Erythroblast (primary cell): ENCODE measurements at regions not wholly inside any gene's neighbourhood (a gene's known extent, or its start where the extent isn't known, plus 50 kb on each side); places are given as distances from the start of the nearest gene placed in this dataset.
"Not testable (repeated sequence)": the region's sequence is repeated elsewhere in the genome, so short reads cannot be mapped to it uniquely, and the experiment has no call there.

Experiments used
- DNase-seq, 2 experiments: peaks; one replicate each; lab custom pipeline; 2025; lab: John Stamatoyannopoulos, UW
- GATA1 ChIP-seq: IDR thresholded peaks from 2 replicates; pipeline ENCODE4 v1.6.1; 2011; ENCODE audit warnings: low read depth, mild to moderate bottlenecking, control low read depth, low read length, moderate library complexity
- POLR2A ChIP-seq: IDR thresholded peaks from 2 replicates; pipeline ENCODE4 v1.6.1; 2011; ENCODE audit warnings: mild to moderate bottlenecking, low read length

DNA sequence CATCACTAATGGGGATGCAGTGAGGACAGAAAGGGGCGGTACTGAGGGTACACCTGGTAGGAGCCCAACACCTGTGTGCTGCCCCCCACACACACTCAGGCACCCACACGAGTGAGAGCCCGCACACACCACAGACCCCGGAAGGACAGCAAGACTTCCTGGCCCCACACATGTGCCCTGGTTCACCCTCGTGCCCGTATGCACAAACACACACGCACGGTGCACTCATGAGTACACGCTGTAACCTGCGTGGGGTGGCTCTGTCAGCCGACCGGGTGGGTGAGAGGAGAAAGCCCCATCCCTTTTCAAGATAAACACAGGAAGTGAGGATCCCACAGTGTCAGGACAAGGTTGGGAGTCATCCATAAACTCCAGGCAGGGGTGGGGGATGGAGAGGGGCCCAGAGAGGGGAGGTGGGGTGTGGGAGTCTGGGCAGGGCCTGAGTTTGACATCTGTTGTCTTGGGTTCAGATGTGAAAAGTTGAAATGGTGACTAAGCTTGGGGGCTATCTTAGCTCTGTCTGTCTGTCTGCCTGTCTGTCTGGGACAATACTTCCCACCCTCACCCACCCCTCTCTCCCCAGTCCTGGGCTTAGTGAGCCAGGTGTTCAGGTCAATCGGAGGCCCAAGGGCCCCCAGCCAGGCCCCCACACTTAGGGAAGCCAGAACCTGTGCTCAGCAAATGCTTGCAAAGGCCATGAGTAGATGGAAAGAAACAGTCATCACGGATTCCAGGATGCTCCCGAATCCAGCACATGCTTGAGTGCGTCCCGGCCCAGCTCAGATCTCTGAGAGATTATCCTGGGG, 119.8 kb upstream of the ZBTB40 start:
- TF ChIP-seq GATA1 (no peak), POLR2A (no peak)
- DNase-seq: no peak

DNA sequence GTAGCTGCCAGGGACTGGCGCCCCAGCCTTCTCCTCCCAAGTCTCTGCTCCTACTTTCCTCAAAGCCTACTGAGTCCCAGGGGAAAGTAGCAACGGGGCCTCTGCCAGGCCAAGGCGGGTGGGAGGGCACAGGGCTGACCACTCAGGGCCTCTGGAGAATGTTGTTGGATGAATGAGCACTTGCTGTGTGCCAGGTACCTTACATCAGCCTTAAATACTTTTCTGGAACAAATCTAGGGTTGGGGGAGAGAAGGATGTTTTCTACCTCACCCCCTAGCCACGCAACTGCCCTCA, 119.3 kb upstream of the ZBTB40 start:
- no peak for DNase-seq
- TF ChIP-seq POLR2A (no peak), GATA1 (no peak)

DNA sequence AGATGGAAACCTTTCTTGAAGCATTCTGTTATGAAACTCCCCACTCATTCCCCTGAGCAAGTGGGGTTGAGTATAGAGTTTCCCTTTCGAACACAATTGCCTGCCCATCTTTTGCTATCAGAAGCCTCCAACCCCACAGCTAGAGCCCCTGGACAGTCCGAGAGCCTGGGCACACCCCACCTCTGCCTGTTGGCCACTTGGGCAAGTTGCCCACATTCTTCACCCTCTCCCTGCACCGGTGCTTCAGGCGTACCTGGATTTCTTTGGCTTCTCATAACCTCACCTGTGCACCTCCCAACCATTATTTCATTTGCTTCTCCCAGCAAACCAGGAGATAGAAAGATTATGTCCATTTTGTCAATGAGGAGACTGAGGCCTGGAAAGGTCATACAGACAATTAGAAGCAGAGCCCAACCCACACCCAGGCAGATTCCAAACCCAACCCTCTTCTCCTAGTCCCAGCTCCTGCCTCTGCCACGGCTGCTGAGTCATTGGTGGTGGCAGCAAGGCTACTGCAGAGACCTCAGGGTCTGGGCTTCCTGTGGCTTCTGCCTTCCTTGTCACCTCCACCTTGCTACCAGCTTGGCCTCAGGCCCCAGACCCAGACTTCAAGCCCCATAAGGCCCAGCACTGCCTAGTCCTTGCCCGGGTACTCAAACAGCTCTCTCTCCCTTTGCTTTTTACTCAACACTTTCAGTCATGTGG, 118.7 kb upstream of the ZBTB40 start:
- TF ChIP-seq POLR2A: no peak
- no peak for TF ChIP-seq GATA1
- DNase-seq: no peak

DNA sequence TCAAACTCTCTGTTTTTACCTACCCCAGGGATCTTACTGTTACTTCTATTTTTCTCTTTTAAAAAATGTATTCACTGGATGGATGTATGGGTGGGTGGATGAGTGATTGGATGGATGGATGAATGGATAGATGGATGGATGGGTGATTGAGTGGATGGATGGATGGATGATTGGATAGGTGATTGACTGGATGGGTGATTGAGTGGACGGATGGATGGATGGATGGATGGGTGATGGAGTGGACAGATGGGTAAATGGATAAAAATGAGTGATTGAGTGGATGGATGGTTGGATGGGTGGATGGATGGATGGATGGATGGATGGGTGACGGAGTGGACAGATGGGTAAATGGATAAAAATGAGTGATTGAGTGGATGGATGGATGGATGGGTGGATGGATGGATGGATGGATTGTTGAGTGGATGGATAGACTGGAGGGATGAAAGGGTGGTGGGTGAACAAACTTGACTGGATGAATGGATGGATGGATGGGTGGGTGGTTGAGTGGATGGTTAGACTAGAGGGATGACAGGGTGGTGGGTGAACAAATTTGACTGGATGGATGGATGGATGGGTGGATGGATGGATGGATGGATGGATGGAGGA, 118.0 kb upstream of the ZBTB40 start:
- TF ChIP-seq GATA1 (no peak), POLR2A (no peak)
- DNase-seq: no peak

DNA sequence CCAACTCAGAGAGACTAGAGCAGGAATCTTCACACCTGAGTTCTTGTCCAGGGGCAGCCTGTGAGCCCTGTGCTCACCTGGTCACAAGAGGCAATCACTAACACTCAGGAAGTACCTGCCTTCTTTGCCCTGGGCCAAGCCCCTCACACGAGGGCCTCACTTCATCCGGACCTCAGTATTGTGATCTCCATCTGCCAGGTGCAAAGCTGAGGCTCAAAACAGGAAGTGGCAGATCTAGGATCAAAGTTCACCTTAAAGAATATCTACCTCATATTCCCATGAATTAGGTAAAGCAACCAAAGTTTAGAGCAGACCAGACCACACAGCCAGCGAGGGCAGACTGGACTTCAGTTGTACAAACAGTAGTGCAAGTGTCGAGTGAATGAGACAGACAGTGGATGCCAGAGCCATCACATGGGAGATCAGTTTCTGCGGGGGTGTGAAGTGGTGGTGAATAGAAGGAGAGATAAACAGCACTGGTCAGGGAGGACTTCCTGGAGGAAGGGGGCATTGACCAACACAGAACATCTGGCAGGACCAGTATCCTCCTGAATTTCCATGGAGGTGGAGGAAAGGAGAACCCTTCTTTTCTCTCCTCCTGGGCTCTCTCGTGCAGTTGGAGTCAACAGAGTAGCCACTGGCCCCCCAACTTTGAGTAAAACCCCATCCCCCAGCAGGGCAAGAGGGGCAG, 116.6 kb upstream of the ZBTB40 start:
- DNase-seq: no peak
- TF ChIP-seq GATA1: no peak
- no peak for TF ChIP-seq POLR2A

DNA sequence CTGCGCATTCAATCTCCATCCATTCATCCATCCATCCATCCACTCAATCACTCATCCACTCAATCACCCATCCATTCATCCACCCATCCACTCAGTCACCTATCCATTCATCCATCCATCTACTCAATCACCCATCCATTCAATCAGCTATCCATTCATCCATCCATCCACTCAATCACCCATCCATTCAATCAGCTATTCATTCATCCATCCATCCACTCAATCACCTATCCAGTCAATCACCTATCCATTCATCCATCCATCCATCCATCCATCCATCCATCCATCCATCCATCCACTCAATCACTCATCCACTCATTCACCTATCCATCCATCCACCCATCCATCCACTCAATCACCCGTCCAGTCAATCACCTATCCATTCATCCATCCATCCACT, 115.4 kb upstream of the ZBTB40 start:
- DNase-seq: not testable (repeated sequence)

DNA sequence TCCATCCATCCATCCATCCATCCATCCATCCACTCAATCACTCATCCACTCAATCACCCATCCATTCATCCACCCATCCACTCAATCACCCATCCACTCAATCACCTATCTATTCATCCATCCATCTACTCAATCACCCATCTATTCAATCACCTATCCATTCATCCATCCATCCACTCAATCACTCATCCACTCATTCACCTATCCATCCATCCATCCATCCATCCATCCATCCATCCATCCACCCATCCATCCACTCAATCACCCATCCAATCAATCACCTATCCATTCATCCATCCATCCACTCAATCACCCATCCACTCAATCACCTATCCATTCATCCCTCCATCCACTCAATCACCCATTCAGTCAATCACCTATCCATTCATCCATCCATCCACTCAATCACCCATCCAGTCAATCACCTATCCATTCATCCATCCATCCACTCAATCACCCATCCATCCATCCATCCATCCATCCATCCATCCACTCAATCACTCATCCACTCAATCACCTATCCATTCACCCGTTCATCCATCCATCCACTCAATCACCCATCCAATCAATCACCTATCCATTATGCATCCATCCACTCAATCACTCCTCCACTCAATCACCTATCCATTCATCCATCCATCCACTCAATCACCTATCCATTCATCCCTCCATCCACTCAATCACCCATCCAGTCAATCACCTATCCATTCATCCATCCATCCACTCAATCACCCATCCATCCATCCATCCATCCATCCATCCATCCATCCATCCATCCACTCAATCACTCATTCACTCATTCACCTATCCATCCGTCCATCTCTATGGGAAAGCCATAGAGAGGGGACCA, 114.7 kb upstream of the ZBTB40 start:
- DNase-seq: not testable (repeated sequence)

DNA sequence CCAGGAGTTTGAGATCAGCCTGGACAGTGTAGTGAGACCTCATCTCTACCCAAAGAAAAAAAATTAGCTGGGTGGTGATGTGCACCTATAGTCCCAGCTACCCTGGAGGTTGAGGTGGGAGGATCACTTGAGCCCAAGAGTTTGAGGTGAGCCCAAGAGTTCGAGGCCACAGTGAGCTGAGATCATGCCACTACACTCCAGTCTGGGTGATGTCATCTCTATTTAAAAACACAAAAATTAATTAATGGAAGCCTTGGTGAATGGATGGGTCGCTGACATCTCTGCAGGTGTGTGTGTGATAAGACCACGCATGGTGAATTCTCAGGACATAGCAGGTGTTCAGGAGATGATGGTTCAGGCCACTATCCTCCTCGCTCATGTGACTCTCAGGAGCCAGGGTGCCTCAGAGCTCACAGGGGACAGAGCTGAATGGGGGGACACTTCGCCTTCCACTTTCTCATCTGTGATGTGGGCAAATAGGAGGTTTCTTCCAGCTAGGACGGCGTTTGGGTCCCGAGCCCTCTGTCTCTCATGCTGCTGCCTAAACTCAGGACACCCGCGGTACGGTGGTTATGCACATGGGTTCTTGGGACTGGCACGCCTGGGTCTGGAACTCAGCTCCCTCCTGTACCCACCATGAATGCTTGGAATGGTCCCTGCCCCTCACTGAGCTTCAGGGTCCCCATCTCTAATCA, 113.4 kb upstream of the ZBTB40 start:
- TF ChIP-seq GATA1 (no peak), POLR2A (no peak)
- DNase-seq: no peak

DNA sequence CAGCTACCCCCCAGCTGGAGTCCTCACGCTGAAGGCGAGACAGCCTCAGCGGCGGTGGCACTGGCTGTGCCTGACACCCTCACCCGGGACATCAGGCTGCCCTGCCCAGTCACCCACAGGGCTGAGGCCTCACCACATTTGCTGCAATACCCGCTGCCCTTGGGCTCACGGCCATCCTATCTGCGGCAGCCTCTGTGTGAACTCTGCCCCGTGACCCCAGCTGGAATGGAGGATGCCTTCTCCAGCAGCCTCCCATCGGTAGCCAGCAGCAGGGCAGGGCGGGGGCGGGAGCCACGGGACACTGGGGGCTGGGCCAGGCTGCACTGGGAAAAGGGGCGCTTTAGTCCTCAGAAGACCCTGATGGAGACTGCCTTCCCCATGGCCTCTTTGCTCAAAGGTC, 112.4 kb upstream of the ZBTB40 start:
- DNase-seq: no peak
- TF ChIP-seq POLR2A (no peak), GATA1 (no peak)

DNA sequence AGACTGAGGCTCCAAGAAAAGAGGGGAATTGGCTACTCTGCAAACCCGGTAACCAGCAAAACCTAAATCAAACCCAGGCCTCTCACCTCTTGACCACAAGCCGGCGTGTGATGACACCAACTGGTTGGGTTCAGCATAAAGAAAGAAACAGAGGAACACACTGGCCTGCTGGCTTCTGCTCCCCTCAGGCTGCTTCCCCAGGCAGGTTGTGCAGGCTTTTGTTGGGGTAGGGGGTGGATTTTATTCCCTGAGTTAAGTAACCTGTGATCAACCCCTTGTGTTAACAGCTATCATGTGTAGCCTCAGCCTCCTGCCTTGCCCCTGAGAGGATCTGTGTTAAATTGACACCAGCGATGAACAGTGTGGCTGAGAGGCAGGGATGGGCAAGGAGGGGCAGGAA, 111.6 kb upstream of the ZBTB40 start:
- no peak for TF ChIP-seq POLR2A
- DNase-seq: no peak

DNA sequence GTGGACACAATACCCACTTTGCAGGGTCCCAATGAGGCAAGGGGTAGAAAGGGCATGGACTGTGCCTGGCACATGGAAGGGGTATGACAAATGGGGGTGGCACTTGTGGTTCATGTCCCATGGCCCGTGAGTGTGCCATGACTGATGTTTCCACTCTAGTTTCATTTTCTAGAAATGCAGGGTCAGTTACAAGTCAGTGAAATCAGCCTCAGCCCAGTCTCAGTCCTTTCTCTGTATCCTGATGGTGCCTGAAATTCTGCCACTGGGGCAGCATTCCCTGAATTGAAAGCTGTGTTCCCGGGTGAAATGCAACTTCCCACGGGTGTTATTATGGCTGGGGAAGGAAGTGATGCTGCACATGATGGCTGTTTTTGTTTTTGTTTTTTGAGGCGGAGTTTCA, 110.8 kb upstream of the ZBTB40 start:
- TF ChIP-seq GATA1 (no peak), POLR2A (no peak)
- no peak for DNase-seq

DNA sequence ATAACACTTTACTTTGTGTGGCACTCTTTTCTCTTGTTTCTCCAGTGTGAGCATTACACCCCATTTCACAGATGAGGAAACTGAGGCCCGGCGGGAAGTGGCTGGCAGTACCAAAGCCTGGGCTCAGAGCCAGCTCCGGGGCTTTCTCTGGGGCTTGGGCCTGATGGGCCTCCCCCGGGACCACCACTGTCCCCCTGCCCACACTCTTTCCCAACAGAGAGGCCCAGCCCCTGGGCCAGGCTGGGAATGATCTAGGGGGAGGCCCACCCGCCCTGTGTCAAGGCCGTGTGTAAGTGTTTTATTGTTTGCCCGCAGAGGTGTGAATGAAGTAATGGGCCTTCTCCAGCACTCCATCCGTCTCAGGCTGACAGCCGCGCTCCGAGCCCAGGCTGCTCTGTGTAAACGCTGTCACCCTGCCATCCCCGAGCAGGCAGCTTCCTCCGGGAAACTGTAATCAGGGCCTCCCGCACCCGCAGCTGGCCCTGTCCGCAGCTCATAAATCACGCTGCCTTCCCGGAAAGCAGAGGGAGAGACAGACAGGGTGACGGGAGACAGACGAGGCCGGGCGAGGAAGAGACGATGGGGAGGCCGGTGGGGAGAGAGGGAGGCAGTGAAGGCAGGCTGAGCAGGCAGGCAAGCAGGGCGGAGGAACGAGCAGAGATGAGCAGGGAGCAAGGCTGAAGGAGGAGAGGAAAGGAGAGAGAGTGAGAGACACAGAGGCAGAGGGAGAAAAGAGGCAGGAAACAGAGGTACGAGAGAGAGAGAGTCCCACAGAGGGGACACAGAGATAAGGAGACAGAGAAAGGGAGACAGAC, 109.7 kb upstream of the ZBTB40 start:
- TF ChIP-seq POLR2A (no peak), GATA1 (no peak)
- no peak for DNase-seq
